HG03460 (cell line): ENCODE measurements at regions not wholly inside any gene's neighbourhood (a gene's known extent, or its start where the extent isn't known, plus 50 kb on each side); places are given as distances from the start of the nearest gene placed in this dataset.
"Not testable (repeated sequence)": the region's sequence is repeated elsewhere in the genome, so short reads cannot be mapped to it uniquely, and the experiment has no call there.

Experiments
- ATAC-seq: cut with Tn5 transposase; IDR thresholded peaks from one replicate; pipeline ENCODE4 v1.9.1; 2021; ENCODE audit not compliant: unreplicated experiment

DNA sequence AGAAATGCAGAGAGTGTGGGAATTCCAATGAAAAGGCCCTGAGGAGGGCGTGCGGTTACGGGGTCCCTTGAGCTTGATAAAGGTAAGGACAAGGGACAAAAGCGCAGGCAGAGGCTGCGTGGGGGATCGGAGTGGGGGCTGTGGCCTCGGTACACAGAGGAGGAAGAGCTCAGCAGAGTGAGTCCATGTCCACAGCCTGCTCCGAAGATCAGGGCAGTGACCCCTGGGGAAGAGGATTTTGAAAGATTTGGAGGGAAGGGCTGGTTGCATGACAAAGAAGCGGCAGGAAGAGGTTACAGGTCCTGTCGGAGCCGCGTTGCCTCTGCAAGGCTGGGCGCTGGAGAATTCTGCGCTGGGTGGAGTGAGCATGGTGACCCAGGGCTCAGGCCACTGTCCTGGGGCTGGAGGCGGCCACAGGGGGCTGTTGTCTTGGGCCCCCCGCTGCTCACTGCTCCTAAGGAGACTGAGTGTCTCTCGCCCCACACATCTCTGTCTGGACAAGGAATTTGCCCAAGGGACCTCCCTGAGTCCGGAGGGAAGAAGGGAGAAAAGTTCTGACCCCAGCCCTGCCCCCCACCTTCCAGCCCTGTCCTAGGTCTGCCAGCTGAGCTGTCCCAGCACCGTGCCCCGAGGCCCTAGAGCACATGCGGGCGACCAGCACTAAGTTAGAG is 69.8 kb upstream of the INSIG1 start:
- ATAC-seq, result no peak

DNA sequence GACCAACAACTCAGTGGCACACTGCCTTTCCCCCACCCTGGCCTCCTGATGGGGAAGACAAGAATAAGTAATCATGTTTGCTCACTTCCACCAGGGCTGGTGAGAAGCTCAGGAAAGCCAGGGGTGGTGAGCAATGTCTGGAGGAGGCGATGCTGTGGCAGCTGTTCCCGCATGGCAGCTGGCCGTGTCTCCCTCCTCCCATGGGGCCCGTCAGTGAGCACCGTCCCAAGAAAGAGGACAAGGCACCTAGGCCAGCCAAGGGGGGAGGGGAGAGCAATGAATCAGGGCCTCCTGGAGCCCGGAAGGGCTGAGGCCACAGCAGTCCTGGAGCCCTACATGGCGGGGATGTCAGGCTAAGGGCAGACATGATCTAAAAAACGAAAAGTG is 69.2 kb upstream of the INSIG1 start:
- ATAC-seq, result no peak

DNA sequence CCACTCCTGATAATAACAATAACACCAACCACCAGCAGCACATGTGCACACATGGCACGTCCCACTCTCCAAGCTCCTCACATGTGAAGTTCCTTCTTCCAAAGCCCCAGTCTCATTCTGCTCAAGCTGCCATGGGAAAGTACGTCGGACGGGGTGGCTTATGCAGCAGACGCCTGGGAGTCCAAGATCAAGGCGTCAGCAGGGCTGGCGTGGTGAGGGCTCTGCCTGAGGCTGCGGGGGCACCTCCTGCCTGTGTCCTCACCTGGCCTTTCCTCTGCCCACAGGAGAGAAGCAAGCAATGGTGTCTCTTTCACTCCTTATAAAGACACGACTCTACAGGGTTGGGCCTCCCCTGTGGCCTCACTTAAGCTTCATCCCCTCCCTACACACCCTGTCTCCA is 68.8 kb upstream of the INSIG1 start:
- ATAC-seq, result no peak

DNA sequence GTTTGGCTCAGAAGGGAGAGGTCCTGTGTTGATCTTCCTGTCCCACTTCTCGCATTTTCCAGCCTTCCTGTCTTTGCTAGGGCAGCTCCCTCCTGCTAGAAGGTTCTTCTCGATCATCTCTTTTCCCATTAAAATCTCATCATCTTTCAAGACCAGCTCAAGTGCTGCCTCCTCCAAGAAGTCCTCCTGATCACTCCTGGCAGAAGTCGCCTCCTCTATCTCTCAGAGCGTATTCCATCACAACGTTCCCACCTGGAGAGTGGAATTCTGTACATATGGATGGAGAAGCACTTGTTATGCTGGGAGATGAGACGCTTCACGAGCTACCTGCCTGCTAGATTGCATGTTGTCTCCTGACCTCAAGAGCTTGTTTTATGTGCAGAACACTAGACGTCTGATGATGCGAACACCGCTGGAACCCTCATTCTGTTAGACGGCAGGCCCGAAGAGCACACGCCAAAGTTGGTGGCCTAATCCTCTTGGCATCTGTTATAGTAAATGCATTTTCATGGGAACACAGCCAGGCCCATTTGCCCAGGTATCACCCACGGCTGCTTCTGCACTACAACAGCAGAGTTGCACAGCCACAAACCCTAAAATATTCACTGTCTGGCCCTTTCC is 68.0 kb upstream of the INSIG1 start:
- no peak for ATAC-seq

DNA sequence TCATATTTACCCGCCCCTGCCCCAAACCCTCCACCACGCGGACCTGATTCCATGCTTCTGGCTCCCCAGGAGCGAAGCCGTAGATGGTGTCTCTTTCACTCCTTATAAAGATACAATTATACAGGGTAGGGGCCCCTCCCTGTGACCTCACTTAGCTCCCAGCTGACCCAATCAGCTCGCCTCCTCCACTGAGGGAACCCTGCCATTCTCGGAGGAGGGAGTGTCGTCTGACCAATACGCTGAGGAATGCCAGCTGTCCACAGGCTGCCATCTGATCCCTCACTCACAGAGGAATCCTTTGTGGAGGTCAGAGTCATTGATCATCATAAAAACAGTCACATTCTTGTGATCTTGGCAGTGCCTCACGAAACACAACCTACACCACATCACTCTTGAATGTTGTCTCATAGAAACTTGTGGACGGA is 67.5 kb upstream of the INSIG1 start:
- ATAC-seq, result no peak

DNA sequence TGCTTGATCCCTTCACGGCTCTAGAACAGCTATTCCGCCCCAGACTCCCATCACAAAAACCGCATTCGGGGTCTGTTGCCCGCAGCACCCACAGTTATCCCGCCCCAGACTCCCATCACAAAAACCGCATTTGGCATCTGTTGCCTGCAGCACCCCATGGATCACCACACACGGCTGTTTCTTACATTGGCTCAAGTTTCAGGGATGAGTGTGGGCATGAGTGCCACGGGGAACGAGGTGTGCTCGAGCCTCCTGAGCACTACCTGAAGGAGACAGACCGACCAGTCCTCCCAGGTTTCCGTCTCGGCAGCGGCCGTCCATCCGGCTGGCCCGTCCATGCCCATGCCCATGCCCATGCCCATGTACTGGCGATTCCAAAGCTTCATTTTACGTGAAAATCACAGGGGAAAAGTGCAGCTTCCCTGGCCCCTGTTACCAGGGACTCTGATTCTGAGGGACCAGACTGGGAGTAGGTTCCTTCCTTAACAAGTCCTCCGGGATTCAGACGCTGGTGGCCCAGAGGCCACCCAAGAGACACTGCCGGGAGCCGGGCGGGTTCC is 66.4 kb upstream of the INSIG1 start:
- no peak for ATAC-seq

DNA sequence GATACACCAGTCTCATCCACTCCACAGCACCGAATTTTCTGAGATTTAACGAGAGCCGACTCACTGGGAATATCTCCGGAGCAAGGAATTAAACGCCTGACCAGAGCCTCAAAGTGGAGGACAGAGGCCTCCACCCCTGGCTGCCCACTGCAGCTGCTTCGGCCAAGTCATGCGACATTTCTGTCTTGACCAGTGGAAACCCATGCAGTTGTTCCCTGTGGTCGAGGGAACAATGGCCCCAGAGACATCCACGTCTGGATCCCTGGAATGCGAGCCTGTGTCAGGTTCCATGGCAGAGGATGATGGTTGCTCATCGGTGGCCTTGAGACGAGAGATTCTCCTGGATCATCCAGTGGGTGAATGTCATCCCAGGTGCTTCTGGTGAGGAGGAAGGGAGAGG is 65.7 kb upstream of the INSIG1 start:
- ATAC-seq, result no peak

DNA sequence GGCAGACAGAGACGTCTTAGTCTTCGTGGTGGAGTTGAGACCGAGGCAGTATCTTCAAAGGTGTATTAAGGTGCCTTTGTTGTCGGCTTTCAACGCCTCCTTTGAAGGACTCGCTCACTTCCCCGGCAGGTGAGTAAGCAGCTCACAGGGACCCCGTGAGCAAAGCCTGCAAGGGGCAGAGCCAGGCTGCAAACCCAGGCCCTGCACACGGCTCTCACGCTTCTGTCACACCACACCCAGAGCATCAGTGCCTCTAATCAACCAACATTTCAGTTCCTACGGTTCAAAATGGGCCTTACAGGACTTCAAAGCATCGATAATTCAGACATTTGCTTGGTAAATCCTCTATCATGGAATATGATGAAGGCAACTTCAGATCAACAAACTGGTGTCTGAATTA is 64.8 kb upstream of the INSIG1 start:
- no peak for ATAC-seq

DNA sequence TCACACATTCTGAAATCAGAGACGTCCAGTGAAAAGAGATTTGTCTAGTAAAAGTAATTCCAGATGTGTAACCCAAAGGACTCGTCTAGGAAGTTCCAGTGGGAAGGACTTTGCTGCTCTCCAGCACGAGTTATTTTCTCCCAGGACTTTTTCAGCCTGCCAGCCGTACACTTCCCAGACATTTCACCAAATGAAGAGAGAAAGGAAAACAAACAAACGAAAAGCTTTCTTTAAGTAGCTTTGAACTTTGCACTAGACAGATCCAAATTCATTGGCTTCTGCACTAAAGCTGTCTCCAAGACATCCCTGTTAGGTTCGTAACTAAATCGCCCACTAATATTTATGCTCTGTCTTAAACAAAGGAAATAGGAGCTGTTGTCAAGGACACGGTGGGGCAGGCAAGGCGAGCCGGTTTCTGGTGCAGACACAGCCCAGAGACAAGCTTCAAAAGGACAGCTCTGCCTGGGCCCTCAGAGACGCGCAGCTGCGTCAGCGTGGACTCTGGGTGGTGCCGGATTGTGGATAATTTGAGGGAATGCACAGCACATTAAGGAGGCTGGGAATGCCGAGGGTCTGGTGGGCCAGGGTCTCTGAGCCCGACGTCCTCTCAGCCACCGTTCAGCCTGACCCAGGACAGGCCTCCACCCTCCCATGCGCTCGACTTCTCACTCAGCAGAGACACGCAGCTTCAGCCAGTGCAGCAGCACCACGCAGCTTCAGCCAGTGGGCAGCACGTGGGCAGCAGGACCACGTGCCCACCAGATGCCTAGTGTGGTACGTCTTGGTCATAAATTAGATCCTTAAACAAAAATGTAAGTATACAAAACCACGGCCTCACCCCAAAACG is 64.1 kb upstream of the INSIG1 start:
- no peak for ATAC-seq

DNA sequence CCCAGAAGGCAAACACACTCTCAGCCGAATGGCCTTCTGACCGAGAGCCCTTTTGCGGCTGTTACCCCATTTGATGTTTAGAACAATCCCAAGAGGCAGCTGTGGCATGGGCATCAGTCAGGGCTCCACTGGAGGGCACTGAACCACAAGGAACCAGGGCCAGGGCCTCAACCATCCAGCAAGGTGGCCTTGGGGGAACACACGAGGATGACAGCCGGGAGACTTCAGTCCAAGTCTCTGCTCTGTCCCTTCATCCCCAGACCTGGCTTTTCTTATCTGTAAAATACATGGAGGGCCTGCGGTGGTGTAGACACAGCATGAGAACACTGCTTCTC is 63.6 kb upstream of the INSIG1 start:
- no peak for ATAC-seq

DNA sequence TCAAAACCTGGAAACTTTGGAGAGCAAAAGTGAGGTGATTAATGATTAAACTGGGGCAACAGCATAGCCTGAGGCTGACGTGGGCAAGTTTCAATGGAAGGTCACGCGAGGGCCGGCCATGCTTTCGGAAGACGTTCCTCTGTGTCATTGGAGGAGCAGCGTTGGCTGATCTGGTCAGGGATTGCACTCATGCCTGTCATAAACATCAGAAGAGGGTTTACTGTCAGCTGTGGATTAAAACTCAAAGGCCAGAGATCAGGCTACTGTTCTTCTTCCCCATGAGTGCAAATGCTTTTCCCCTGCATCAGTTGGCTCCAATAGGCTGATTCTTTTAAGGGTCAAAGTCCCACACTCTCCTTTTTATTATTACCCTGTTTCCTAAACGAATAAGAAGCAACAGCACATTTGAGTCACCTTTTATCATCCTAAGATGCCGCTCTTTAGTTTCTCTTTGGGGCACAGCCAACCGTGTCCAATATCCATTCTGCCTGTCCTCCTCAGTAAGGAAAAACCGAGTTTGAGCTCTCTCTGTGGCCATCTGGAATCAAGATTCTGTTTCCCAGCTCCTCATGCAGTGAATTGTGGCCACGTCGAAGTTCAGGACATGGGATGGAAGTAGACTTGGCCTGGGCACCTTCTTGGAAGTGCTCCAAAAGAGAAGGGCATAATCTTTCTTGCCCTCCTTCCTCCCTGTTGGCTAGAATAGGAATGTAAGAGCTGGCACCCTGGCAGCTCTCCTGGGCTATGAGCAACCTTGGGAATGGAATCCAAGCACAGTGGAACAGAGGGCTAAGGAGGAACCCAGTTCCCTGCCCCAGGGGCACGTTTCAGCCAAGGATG is 62.5 kb upstream of the INSIG1 start:
- no peak for ATAC-seq

DNA sequence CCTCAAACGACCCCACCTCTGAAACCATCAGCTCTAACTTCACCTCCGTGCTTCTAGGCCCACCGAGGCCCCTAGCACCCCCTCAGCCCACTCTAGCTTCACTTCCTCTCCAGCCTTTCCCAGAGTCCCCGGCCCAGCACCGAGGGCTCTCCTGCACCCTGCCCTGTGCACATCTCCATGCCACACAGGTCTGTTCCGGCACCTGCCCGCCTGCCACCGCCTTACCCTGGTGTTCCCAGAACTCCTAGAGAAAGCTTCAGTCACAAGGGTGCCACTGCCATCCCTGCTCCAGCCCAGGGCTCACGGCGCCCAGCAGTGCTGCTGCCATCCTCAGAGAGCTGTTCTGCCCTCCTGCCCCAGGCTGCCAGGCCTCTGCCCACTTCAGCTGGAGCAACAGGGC is 61.3 kb upstream of the INSIG1 start:
- ATAC-seq, result no peak

DNA sequence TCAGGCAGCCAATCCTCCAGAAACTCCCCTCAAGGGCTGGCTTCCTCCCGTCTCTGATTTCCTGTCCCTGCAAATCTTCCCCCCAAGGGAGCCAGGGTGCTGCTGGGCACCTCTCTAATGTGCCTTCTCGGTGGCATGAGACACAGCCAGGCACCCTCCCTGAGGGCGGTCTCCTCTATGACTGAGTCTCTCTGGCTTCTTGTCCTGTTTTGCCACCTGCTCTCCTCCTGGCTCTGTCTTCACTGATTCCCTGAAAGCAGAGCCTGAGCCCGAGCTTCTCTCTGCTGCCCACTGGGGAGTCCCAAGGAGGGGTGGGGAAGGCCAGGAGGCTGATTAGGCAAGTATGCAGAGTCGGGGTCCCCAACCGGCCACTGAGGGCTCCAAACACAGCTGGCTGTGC is 60.4 kb upstream of the INSIG1 start:
- no peak for ATAC-seq

DNA sequence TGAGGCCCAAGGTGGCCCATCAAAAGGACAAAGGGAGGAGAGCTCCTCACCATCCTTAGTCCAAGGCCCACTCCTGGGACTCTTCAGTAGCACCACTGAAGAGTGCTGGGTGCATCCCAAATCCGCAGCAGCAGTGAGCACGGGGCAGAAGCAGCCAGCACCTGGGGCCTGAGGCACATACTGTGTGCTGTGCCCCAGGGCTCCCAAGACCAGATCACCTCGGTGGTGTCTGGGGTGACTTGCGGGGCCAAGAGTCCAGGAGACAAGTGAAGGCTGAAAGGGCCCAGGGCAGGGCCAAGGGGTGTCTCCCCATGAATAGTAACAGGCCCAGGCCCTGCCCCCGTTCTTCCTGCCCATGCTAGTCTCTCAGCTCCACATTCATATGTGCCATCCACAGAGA is 59.9 kb upstream of the INSIG1 start:
- no peak for ATAC-seq

DNA sequence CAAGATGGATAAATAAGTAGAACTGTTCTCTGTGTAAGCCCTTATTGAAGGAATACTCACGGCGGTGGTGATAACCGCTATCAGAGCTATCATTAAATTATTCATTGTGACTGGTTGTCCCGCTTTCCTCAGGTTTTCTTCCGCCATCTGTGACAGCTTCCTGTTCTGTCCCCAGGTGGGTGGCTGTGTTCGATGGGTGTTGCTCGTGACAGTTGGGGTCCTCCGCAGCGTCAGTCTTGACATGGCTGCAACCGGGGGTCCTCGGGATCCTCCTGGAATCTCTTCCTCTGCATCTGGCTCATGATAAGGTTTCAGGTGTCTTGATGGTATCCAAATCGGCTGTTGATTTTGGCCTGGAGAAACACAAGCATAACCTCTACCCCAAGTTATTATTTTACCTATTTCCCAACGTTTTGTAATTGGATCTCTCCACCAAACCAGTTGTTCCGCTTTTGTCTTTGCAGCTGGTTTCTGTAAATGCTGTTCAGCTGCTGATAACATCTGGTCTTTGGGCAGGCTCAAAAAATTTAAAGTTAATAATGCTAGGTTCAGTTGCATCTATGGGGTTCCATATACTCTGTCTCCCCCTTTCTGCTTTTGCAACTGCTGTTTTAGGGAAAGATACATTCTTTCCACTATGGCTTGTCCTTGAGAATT is 58.1 kb upstream of the INSIG1 start:
- not testable (repeated sequence) for ATAC-seq

DNA sequence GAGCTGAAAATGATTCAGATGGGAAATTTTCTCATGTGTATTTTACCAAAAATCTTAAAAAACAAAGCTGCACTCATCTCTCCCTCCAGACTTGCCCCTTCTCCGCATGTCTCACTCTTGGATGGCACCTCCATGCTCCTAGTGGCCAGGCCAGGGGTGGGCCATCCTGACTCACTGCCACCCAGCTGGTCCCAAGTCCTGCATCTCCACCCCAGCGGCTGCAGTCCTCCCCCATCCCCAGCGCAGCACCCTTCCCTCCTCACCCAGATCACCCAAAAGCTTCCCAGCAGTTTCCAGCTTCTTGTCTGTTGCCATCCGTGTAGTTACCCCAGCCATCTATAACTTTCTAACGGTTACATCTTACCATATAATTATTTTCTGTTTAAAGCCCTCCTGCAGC is 53.0 kb upstream of the INSIG1 start:
- ATAC-seq, result no peak

DNA sequence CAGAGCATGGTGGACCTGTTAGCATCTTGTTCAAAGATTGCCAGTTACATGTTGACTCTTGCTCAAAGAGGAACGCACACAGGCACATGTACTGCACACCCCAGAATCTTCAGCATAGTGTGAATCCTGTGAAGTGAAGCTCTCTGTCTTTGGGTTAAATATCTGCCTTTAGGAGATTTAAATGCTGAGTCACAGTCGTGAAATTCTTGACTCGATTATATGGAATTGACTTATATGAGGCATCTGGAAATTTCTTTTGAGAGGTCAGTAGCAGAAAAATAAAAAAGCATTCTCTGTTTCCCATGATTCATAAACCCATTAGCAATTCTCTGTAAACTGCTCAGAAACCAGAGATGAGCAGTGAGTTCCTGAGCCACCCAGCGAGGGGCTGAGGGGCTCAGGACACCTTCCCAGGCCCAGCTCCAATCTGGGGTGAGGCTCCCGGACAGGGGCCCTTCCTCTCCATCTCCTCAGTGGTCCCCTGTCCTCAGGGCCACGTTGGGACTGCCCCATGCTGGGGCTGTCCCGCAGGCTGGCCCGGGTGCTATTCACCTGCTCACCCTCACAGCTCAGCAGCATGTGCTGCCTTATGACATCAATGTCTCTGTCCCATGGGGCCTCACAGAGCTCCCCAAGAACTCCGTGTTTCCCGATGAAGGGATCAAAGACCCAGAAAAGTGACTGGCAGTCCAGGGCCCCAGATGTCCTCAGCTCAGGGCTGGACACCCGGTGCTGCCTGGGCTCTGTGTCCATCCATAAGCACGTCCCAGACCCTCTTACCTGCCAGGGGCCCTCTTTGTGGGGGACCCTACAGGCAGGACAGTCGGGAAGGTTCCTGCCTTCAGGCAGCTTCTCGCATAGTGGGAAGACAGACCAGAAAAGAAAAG is 50.0 kb upstream of the INSIG1 start:
- ATAC-seq, result no peak
